HG03520 (cell line): ENCODE measurements at regions not wholly inside any gene's neighbourhood (a gene's known extent, or its start where the extent isn't known, plus 50 kb on each side); places are given as distances from the start of the nearest gene placed in this dataset.

Source experiments
- ATAC-seq: cut with Tn5 transposase; IDR thresholded peaks from one replicate; pipeline ENCODE4 v1.9.1; 2021; ENCODE audit warnings: mild to moderate bottlenecking, moderate library complexity; ENCODE audit not compliant: unreplicated experiment

GRCh38 chr10:113402602-113403001 lies 150.3 kb upstream of the HABP2 start:
- no peak for ATAC-seq

- ATAC-seq = no peak
Observed at GRCh38 chr10:113407218-113407617, 145.6 kb upstream of the HABP2 start.

GRCh38 chr10:113409175-113409574 lies 143.7 kb upstream of the HABP2 start:
- no peak for ATAC-seq

GRCh38 chr10:113410618-113411017 lies 142.2 kb upstream of the HABP2 start:
- ATAC-seq = no peak

- no peak for ATAC-seq
Observed at GRCh38 chr10:113411456-113411855, 141.4 kb upstream of the HABP2 start.

- no peak for ATAC-seq
Observed at GRCh38 chr10:113412161-113412560, 140.7 kb upstream of the HABP2 start.

GRCh38 chr10:113414543-113414942 lies 138.3 kb upstream of the HABP2 start:
- ATAC-seq = no peak

- no peak for ATAC-seq
Observed at GRCh38 chr10:113415246-113415645, 137.6 kb upstream of the HABP2 start.

- ATAC-seq = no peak
Observed at GRCh38 chr10:113420057-113420732, 132.7 kb upstream of the HABP2 start.

- ATAC-seq = no peak
Observed at GRCh38 chr10:113420733-113421675, 131.8 kb upstream of the HABP2 start.

GRCh38 chr10:113422371-113422770 lies 130.5 kb upstream of the HABP2 start:
- no peak for ATAC-seq

GRCh38 chr10:113423981-113424721 lies 128.7 kb upstream of the HABP2 start:
- no peak for ATAC-seq

- no peak for ATAC-seq
Observed at GRCh38 chr10:113425008-113425407, 127.8 kb upstream of the HABP2 start.

- ATAC-seq = no peak
Observed at GRCh38 chr10:113425541-113425951, 127.3 kb upstream of the HABP2 start.

GRCh38 chr10:113426181-113426877 lies 126.5 kb upstream of the HABP2 start:
- no peak for ATAC-seq

GRCh38 chr10:113427236-113427735 lies 125.6 kb upstream of the HABP2 start:
- ATAC-seq = no peak

- no peak for ATAC-seq
Observed at GRCh38 chr10:113427811-113428558, 124.9 kb upstream of the HABP2 start.

- no peak for ATAC-seq
Observed at GRCh38 chr10:113430634-113431397, 122.0 kb upstream of the HABP2 start.
